ENCODE measurements at regions not wholly inside any gene's neighbourhood (a gene's known extent, or its start where the extent isn't known, plus 50 kb on each side); places are given as distances from the start of the nearest gene placed in this dataset.

GRCh38 chr6:17036065-17036393 lies 65.8 kb upstream of the STMND1 start:
- no peak for TF ChIP-seq CTCF (IDR thresholded peaks at IDR 0.05)
- no peak for TF ChIP-seq POLR2AphosphoS5 (IDR thresholded peaks at IDR 0.05)
- no peak for TF ChIP-seq EP300 (IDR thresholded peaks at IDR 0.05)
- no peak for TF ChIP-seq POLR2A (IDR thresholded peaks at IDR 0.05)
